ENCODE measurements at regions not wholly inside any gene's neighbourhood (a gene's known extent, or its start where the extent isn't known, plus 50 kb on each side); places are given as distances from the start of the nearest gene placed in this dataset.

GRCh38 chr2:8624855-8625398 is 56.9 kb upstream of the ID2 start:
- TF ChIP-seq MAX (IDR thresholded peaks at IDR 0.05; ENCODE audit: low read depth, low read length) = no peak
- TF ChIP-seq, protein P1, sequence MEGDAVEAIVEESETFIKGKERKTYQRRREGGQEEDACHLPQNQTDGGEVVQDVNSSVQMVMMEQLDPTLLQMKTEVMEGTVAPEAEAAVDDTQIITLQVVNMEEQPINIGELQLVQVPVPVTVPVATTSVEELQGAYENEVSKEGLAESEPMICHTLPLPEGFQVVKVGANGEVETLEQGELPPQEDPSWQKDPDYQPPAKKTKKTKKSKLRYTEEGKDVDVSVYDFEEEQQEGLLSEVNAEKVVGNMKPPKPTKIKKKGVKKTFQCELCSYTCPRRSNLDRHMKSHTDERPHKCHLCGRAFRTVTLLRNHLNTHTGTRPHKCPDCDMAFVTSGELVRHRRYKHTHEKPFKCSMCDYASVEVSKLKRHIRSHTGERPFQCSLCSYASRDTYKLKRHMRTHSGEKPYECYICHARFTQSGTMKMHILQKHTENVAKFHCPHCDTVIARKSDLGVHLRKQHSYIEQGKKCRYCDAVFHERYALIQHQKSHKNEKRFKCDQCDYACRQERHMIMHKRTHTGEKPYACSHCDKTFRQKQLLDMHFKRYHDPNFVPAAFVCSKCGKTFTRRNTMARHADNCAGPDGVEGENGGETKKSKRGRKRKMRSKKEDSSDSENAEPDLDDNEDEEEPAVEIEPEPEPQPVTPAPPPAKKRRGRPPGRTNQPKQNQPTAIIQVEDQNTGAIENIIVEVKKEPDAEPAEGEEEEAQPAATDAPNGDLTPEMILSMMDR (IDR thresholded peaks at IDR 0.05; ENCODE audit: low read depth, low read length) = no peak
- TF ChIP-seq MYC (IDR thresholded peaks at IDR 0.05; ENCODE audit: low read depth, low read length) = no peak
- TF ChIP-seq POLR2A (IDR thresholded peaks at IDR 0.05; ENCODE audit: extremely low read depth, insufficient read length) = no peak
- no peak for DNase-seq (ENCODE audit: low read depth)
- H3K4me3 ChIP-seq (ENCODE audit: low read depth, low read length) = no peak overlapping the region

DNA sequence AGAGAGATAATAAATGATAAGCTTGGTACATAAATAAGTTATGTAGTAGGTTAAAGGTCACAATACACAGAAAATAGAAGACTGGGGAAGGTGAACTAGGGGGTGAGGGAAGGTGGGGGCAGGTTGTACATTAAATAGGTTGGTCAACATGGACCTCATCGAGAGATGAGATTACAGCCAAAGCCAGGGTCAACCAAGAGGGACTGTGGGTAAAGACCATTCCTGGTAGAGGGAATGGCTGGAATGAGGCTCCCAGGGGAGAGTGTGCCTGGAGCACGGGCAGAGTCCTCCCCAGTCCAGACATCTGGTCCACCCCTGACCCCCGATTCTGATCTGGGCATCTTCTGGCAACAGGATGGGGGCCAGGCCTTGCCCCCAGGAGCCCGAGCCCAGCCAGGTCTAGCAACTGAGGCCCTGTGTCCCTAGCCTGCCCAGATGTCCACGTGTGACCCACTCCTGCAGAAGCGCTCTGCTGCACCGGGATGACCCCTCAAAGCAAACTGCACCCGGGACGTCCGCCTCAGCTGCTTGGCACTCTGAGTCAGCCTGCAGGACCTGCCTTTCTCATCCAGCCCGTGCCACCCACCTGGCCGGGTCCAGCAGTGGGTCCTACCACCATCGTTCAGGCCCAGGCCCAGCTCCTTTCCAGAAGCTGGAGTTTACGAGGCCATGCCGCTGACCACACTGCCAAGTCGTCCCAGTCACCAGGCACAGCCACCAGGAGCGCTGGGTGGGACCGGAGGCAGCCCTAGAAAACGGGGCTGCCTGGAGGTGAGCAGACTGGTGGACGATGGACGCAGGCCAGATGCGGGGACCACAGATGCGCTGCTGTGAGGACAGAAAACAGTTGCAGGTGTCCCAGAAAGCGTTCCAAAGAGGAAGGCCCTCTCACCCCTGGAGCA is 56.2 kb upstream of the ID2 start:
- TF ChIP-seq POLR2A (IDR thresholded peaks at IDR 0.05; ENCODE audit: extremely low read depth, insufficient read length) (no peak), MAX (IDR thresholded peaks at IDR 0.05; ENCODE audit: low read depth, low read length) (no peak)
- TF ChIP-seq, protein P1 (IDR thresholded peaks at IDR 0.05; ENCODE audit: low read depth, low read length) = no peak
- no peak overlapping the region for H3K4me3 ChIP-seq (ENCODE audit: low read depth, low read length)
- no peak for DNase-seq (ENCODE audit: low read depth)

DNA sequence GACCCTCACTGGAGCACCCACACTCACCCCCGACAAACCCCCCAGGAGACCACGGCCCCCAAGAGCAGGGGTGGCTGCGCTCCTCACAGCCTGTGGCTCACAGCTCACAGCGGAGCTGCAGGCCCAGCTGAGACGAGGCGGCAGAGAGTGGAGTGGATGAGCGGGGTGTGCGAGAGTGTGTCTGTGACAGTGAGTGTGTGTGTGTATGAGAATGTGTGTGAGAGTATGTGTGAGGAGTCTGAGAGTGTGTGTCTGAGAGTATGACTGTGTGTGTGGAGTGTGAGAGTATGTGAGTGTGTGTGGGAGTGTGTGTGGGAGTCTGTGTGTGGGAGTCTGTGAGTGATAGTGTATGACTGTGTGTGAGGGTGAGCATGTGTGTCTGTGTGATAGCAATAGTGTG is 55.3 kb upstream of the ID2 start:
- TF ChIP-seq POLR2A (IDR thresholded peaks at IDR 0.05; ENCODE audit: extremely low read depth, insufficient read length) = no peak
- TF ChIP-seq, protein P1 (IDR thresholded peaks at IDR 0.05; ENCODE audit: low read depth, low read length) = no peak
- no peak for TF ChIP-seq MAX (IDR thresholded peaks at IDR 0.05; ENCODE audit: low read depth, low read length)
- TF ChIP-seq MYC (IDR thresholded peaks at IDR 0.05; ENCODE audit: low read depth, low read length) = no peak
- DNase-seq (ENCODE audit: low read depth) = no peak
- no peak overlapping the region for H3K4me3 ChIP-seq (ENCODE audit: low read depth, low read length)

DNA sequence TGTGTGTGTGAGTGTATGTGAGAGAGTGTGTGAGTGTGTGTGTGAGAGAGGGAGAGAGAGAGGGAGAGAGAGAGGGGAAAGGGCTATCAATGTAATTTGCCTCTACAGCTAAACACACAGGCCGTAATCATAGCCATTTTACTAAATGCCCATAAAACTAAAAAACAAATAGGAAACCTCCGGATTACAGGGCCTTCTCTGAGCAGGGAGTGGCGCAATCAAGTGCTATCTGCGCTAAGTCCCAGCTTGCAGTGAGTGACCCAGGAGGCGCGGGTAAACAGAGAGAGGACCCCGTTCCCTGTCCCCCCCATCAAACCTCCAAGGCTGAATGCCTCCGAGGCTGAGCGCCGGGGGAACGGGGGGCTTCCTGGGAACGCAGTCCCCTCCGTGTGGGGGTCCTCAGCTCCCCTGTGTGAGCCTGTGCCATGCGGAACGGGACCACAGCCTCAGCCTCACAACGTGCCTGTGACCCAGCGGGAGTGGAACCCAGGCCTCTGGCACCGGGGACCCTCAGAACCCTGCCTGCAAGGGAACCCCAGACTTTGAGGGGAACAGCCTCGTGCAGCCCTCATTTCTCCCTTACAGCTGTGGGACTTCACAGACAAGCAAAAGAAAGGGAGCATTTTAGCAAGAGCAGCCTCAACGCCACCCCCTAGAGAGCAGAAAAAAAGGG is 54.7 kb upstream of the ID2 start:
- TF ChIP-seq MAX (IDR thresholded peaks at IDR 0.05; ENCODE audit: low read depth, low read length) = no peak
- H3K4me3 ChIP-seq (ENCODE audit: low read depth, low read length) = no peak overlapping the region
- DNase-seq (ENCODE audit: low read depth) = peak; percentile 60

DNA sequence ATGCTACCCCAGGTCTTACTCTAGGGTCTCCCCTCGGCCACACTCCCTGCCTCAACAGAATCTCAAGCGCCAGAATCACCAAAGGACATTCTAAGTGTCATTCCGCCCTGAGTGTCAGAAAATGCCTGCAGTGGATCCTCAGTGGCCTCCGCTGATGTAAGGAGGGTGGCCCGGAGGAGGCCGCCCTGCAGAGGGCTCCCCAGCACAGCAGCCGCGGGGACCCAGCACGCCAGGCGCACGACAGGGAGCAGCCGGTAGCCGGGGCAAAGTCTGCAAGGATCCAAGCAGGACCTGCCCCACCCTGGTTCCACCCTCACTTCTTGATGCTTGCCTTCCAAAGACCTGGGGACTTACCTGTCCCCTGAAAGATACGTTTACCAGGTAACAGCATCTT is 54.2 kb upstream of the ID2 start:
- no peak for DNase-seq (ENCODE audit: low read depth)
- TF ChIP-seq MYC (IDR thresholded peaks at IDR 0.05; ENCODE audit: low read depth, low read length) (no peak), POLR2A (IDR thresholded peaks at IDR 0.05; ENCODE audit: extremely low read depth, insufficient read length) (no peak), MAX (IDR thresholded peaks at IDR 0.05; ENCODE audit: low read depth, low read length) (no peak)
- TF ChIP-seq, protein P1 (IDR thresholded peaks at IDR 0.05; ENCODE audit: low read depth, low read length) = peak; percentile 11
- no peak overlapping the region for H3K4me3 ChIP-seq (ENCODE audit: low read depth, low read length)

Data from NB4 (cell line).